Posterior cingulate gyrus (tissue), 11 donors: ENCODE measurements at regions not wholly inside any gene's neighbourhood (a gene's known extent, or its start where the extent isn't known, plus 50 kb on each side); places are given as distances from the start of the nearest gene placed in this dataset.

Source experiments
- DNase-seq, 10 donors: peaks; one replicate each; pipeline versions ENCODE4 v3.0.0 to v3.0.0-alpha.2; 2020 to 2021; ENCODE audit warnings: mixed read lengths in 3 of 10
- intact Hi-C: fragments of 100-400 bp; cut with DNase I; formaldehyde crosslinking; loops from one replicate; pipeline ENCODE4 v1.15.1; 2023

GRCh38 chr5:103464835-103465484 lies 97.6 kb downstream of the NUDT12 start:
- intact Hi-C loops = no loop called here

GRCh38 chr5:103463261-103463660 lies 99.3 kb downstream of the NUDT12 start:
- intact Hi-C loops = no loop called here
- DNase-seq = no peak

More at GRCh38 chr5:103464835-103465484, 97.6 kb downstream of the NUDT12 start:
- no peak for DNase-seq

GRCh38 chr5:103461243-103461642 lies 101.3 kb downstream of the NUDT12 start:
- no peak for DNase-seq
- intact Hi-C loops = no loop called here

- intact Hi-C loops = no loop called here
- DNase-seq = no peak
These were observed 104.0 kb downstream of the NUDT12 start for GRCh38 chr5:103458497-103459040.

GRCh38 chr5:103456476-103456875 lies 106.1 kb downstream of the NUDT12 start:
- DNase-seq = no peak
- intact Hi-C loops = no loop called here

- intact Hi-C loops = no loop called here
- DNase-seq = no peak
These were observed 106.8 kb downstream of the NUDT12 start for GRCh38 chr5:103455796-103456195.

- intact Hi-C loops = no loop called here
- no peak for DNase-seq
These were observed 107.8 kb downstream of the NUDT12 start for GRCh38 chr5:103454770-103455169.

- no peak for DNase-seq
- intact Hi-C loops = no loop called here
These were observed 109.9 kb downstream of the NUDT12 start for GRCh38 chr5:103452666-103453065.

GRCh38 chr5:103452089-103452488 lies 110.5 kb downstream of the NUDT12 start:
- no peak for DNase-seq
- intact Hi-C loops = no loop called here

GRCh38 chr5:103451261-103451660 lies 111.3 kb downstream of the NUDT12 start:
- intact Hi-C loops = no loop called here
- DNase-seq = no peak

- intact Hi-C loops = no loop called here
- DNase-seq = no peak
These were observed 112.1 kb downstream of the NUDT12 start for GRCh38 chr5:103450333-103451061.

- no peak for DNase-seq
- intact Hi-C loops = no loop called here
These were observed 115.8 kb downstream of the NUDT12 start for GRCh38 chr5:103446813-103447212.

GRCh38 chr5:103445426-103446035 lies 117.1 kb downstream of the NUDT12 start:
- DNase-seq = no peak
- intact Hi-C loops = no loop called here

- intact Hi-C loops = no loop called here
- no peak for DNase-seq
These were observed 118.1 kb downstream of the NUDT12 start for GRCh38 chr5:103444333-103445038.

GRCh38 chr5:103442750-103443149 lies 119.8 kb downstream of the NUDT12 start:
- DNase-seq = no peak
- intact Hi-C loops = no loop called here

- DNase-seq = no peak
- intact Hi-C loops = no loop called here
These were observed 121.1 kb downstream of the NUDT12 start for GRCh38 chr5:103441523-103441922.

- intact Hi-C loops = no loop called here
- no peak for DNase-seq
These were observed 123.6 kb downstream of the NUDT12 start for GRCh38 chr5:103439007-103439406.

GRCh38 chr5:103436656-103437055 lies 125.9 kb downstream of the NUDT12 start:
- intact Hi-C loops = no loop called here

GRCh38 chr5:103436112-103436511 lies 126.5 kb downstream of the NUDT12 start:
- DNase-seq = no peak
- intact Hi-C loops = no loop called here

More at GRCh38 chr5:103436656-103437055, 125.9 kb downstream of the NUDT12 start:
- no peak for DNase-seq

- intact Hi-C loops = no loop called here
- no peak for DNase-seq
These were observed 127.3 kb downstream of the NUDT12 start for GRCh38 chr5:103435136-103435889.
